ENCODE measurements at regions not wholly inside any gene's neighbourhood (a gene's known extent, or its start where the extent isn't known, plus 50 kb on each side); places are given as distances from the start of the nearest gene placed in this dataset.

DNA sequence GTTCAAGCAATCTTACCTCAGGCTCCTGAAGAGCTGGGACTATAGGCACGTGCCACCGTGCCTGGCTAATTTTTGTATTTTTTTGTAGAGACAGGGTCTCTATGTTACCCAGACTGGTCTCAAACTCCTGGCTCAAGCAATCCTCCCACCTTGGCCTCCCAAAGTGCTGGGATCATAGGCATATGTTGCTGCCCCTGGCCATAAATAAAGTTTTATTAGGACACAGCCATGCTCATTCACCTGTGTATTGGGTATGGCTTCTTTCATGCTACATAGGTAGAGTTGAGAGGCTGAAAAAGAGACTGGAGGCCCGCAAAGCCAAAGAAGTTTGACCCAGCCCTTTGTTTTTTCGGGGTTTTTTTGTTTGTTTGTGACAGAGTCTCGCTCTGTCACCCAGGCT lies 61.7 kb upstream of the NCOR2 start:
- no peak for TF ChIP-seq POLR2A (IDR thresholded peaks at IDR 0.05)
- no peak for TF ChIP-seq CTCF (IDR thresholded peaks at IDR 0.05)
- TF ChIP-seq POLR2AphosphoS5 (IDR thresholded peaks at IDR 0.05): no peak

All from gastroesophageal sphincter (tissue), 3 donors.